Stimulated activated CD8-positive, alpha-beta memory T cell treated with anti-CD3 and anti-CD28 coated beads, Interleukin-12 subunit alpha, Interleukin-12 subunit beta, amount 100 ng/mL, for 1 hour (primary cell): ENCODE measurements at regions not wholly inside any gene's neighbourhood (a gene's known extent, or its start where the extent isn't known, plus 50 kb on each side); places are given as distances from the start of the nearest gene placed in this dataset.
A peak's percentile ranks its signal among the peaks of the same experiment; 100 is the strongest.

ENCODE experiments used
- DNase-seq: peaks from one replicate; pipeline ENCODE4 v3.0.0-alpha.2; 2020; ENCODE audit warnings: low read depth

DNA sequence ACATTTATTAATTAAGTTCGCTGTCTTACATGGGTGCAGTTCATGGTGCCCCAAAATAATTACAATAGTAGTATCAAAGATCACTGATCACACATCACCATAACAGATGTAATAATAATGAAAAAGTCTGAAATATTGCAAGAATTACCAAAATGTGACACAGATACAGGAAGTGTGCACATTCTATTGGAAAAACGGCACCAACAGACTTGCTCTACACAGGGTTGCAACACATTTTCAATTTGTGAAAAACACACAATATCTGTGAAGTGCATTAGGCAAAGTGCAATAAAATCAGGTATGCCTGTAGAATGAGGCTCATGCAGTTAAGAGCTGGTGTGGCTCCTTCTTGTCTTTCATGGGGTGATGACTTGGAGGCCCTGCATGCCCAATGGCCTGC, 265.8 kb downstream of the RPLP1 start:
- DNase-seq = no peak

DNA sequence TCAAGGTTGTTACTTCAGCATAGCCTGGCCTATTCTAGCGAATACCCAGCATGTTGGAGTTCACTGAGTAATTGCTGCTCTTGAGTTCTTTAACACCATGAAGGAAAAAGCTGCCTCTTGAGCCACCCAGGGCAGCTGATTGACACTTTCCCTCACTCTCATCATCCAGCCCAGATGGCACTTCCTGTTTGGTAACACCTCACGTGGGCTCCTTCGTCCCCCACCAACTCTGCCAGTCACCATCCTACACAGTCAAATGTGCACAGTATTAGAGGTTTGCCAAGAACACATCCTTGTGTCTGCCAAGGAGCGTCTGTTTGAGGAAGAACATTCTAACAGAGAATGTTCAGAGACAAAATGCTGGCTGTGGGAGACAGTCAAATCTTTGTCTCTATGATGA, 266.3 kb downstream of the RPLP1 start:
- no peak for DNase-seq

DNA sequence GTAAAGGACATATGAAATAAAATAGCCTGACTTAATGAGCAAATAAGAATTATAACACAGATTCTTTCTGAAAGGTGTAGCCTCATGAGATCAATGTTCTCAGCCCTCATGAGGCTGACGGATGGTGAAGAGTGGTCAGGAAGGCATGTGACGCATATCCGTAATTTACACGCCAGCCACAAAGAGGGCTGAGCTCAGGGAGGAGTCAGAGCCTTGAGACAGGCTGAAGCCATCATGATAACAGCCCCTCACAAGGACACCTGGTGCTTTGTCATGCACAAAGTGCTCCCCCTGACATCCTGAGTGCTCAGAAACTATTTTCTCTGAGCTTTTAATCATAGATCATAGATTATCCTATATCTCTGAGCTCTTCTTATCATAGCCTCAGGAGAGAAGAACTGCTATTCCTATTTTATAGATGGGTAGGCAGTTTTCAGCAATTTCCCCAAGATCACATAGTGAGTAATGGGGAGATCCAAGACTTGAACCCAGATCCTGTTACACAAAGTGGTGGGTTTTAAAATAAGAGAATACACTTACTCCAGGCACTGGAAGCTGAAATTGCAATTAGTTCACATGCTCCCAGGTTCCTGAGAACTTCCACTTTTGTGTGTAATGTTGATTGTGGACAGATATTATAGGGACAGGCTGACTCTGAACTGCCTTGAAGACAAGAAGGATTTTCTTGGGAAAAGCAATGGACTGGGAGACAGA, 267.1 kb downstream of the RPLP1 start:
- peak; percentile 52 for DNase-seq

DNA sequence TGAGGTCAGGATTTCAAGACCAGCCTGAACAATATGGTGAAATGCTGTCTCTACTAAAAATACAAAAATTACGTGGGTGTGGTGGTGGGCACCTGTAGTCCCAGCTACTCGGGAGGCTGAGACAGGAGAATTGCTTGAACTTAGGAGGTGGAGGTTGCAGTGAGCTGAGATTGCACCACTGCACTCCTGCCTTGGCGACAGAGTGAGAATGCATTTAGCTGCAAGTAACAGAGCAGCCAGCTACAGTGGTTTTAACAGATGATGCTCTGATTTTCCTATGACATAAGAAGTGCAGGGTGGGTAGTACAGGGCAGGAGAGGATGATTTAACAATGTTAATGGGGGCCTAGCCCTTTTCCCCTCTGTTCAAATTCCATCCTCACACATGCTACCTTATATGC, 267.9 kb downstream of the RPLP1 start:
- no peak for DNase-seq

DNA sequence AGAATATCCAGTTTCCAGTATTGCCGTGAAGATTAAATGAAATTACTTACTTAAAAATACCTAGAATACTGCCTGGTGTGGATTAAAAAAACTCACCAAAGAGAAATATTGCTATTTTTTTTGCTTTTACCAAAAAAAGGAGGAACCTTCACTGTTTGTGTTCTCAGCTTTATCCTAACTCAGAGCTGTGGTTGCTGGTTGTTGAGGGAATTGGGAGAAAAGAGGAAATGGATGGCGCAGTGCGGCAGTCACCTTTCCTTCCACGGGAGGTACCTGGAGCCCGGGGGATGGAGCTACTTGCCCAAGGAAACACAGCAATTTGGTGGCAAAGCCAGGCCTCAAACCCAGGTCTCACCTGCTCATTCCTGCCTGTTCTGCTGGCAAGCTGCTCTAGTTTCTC, 270.3 kb downstream of the RPLP1 start:
- no peak for DNase-seq

DNA sequence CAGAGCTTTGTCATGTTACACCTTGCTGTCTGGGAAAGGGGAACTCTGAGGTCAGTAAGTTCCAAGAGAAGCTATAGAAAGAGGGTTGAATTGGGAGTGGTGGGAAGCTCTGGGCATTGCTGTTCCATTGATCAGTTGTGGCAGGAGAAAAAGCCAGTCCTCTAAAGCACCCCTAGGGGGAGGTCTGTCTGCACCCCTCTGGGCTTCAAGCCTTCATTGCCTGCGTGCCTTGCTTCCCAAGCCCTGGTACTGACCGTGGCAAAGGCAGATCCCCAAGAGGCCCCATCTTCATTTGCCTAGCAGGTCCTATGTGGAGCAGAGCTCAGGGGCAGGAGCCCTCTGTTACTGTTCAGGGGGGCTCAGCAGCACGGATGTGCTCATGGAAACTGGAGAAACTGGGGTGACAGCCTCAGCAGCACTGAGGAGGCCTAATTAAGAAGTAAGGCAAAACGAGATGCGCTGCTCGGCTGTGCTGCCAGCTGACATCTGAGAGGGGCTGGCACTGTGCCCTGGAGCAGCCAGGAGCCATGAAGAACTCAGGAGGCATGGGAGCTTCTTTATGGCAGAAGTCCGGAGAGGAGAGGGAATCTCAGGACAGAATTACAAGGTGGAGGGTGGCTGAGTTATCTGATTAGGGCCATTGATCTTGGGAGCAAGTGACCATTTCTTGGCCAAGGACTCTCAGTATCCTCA, 270.9 kb downstream of the RPLP1 start:
- DNase-seq = no peak

DNA sequence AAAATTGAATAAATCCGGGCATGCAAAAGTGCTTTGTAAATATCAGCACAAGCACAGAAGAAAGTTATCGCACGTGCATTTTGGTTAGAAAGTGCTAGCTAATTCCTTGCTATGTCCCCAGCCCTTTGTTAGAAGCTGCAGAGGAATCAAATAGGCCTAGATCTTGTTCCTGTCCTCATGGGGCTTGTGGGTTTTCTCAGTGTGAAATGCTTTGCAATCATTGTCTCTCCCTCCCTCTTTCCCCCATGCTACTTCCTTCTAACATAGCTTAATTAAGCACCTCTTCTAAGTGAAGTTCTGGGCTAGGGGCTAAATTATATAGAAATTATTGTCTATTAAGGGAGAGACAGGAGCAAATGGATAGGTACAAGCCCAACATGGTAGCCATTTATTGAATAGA, 271.7 kb downstream of the RPLP1 start:
- no peak for DNase-seq

DNA sequence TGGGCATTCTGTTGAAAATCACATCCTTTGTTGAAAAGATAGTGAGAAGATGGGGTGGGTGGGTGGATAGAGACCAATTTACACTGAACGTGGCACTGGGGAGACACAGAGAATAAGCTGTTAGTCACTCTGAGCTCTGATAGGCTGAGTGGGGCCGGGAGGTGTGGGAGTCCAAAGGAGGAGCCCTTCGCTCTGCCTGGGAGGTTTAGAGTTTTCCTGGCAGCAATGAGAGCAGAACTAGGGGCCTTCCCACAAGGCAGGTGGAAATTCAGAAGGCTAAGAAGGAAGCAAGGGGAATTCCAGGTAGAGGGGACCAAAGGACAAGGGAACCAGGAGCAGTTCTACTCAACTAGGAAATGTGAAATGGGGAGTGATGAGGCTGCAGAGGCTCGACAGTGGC, 272.7 kb downstream of the RPLP1 start:
- DNase-seq = no peak

DNA sequence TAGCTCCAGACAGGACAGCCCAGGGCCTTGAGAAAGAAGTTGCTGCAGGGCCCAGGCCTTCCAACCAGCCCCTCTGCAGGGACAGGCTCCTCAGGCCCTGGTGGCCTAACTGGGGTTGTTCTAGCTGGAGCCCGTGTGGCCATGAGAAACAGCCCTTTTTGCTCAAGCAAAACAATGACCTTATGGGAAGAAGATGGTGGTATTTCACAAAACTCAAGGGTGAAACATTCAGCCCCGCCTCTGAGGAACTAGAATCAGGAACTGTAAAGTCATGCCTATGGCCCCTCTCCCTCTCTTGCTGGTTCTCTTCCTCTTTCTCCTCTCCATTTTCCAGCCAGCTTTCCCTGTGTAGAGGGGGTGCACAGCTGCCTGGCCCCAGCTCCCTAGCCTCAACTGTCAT, 273.3 kb downstream of the RPLP1 start:
- DNase-seq = no peak

DNA sequence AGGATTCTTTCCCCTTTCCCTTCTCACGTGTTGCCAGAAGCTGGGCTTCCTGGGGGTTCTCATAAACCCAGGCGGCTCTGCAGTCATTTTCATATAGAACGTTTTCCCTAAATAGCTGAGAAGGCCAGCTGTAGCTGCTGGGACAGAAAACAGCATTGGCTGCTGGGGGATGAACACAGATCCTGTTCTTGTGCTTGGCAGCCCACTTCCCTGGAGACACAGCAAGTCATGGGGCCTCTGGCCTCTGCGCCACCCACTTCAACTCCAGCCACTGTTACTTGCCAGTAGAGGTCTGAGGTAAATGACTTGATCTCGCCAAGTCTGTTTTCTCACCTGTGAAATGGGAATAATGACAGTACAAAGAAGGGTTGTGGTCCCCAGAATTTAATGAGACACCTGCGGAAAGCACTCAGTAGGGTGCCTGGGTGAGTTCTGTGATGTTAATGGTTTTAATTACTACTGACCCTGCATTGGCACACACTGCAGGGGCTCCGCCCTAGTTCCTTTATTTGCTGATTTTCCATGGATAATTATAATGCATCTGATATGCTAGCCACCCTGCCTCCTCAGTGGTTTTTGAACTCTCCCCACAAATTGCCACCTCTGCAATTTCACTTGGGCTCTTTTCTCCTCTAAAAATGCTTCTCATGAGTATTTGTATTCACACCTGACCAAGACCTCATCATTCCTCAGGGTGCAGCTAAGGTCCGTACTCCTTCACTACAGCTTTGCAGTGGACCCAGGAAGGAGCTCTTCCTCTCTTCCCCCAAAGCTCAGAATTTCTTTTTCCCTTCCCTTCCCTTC, 274.7 kb downstream of the RPLP1 start:
- no peak for DNase-seq

DNA sequence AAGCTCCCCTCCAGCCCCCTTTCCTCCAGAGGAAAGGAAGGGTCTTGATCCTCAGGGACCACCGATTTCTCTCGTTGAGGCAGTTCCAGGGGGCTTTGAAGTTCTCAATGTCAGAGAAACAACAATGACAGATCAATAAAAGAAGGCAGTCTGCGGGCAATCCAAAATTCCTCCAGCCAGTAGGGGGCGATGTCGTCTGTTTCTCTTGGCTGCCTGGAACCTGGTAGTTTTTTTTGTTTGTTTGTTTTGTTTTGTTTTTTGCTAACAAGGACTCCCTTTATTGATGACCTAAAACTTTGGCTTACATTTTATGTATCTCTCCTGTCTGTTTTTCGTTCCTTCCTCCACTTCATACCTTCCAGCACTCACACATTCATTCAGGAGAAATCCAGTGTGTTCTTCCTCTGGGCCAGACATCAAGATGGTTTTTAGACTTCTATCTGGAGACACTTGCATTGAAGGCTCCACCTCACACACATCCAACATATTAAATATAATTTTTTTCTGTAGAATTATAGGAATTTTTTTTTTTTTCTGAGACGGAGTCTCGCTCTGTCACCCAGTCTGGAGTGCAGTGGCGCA, 276.6 kb downstream of the RPLP1 start:
- peak; percentile 71 for DNase-seq

DNA sequence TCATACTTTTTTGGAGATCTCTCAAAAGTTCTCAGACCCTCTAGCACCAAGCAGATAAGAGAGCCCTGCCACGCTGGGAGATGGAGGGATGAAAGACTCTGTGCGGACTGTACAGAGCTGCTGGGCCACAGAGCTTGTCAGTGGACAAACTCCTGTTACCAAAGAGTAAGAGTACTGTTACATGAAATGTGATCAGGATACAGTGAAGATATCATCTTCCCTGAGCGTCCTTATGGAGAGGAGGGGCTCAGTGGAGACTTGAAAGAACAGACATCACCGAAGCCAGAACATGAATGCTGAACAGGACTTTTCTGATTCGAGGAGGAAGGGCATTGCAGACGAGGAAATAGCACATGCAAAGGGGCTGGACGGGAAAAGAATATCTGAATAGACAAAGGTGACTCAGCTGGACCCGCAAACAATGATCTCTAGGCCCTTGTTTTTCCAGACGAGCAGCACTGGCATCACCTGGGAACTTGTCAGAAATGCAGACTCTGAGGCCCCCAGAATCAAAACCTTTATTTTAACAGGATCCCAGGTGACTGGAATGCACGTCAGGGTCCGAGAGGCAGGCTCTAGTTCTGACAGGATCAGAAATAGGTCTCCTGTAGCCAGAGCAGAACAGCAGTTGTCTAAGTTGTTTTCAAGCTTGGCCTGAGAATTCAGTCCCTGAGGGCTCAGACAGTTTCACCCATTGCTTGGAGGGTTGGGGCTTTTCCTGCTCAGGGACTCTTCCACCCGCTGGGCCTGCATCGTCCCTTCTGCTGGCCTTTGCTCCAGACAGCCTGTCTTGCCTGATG, 277.9 kb downstream of the RPLP1 start:
- DNase-seq = no peak

DNA sequence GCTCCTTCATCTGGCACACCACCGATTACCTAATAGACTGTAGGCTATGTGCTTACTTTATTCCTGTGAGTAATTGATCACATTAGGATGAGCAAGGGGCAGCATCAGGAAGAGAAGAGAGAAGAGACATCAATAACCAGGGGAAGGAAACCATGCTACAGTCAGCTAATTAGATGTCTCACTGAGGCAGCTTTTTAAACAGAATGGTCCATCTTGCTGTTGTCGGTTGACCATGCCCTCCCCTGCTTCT, 278.4 kb downstream of the RPLP1 start:
- no peak for DNase-seq

DNA sequence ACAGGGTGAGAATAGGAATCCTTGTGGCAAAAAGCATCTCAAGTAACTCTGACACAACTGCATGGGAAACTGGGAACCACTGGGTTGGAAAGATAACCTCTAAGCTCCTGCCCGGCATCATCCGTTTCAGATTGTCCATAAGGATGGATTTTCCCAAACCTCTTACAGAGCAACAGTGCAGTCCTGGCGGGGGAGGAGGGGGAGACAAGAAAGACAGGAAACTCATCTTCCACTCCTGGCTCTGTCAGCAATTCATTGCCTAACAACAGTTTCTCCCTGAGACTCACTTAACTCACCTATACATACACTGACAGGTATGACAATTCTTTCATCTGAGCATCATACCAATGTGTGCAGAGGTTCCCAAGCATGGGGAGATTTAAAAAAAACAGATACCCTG, 279.0 kb downstream of the RPLP1 start:
- DNase-seq = no peak

DNA sequence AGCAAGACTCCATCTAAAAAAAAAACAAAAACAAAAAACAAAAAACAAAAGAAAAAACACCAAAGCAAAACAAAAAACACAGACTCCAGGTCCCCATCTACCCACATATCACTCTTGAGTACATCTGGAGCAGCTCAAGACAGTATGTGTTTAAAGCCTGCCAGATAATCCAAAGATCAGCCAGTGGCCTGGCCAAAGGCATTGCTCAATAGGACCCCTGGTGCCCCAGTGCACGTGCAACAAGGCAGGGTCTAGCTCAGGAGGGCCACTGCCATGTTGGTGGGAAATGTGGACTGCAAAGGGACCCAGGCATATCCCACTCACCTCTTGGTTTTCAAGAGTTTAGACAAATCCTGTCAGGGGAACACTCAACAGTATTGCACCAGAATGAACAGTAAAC, 279.5 kb downstream of the RPLP1 start:
- DNase-seq = no peak

DNA sequence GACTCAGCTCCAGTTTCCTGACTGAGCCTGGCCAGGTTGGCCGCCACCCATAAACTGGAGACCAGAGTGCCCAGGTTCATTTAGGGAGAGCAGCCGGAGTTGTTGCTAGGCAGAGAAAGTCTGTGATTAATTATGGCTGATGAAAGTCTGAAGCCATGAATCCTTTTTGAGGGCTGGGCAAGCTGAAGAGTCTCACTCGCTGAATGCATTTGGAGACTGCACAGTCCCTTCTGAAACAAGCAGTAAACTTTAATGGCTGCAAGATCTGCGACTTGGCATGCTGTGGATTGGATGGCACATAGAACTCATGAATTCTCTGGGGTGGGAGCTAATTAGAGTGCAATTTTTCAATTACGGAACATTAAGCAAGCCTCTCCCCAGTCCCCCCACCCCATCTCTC, 282.1 kb downstream of the RPLP1 start:
- DNase-seq = no peak

DNA sequence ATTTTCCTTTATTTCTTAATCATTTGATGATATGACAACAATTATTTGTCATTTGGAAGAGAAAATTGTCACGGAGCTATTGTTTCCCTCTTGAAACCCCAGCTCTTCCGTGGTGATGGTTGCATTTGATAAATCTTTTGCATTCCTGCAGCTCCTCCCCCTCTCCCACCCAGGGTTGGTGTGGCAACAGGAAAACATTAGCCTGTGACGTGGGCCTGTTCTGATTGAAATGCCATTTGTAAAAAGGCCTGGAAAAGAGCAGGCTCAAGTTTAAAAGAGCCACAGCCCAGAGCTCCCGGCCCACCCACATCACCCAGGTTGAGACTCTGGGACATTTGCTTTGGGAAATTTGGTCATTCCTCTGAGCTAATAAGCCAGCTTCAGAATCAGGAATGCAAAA, 282.5 kb downstream of the RPLP1 start:
- no peak for DNase-seq

DNA sequence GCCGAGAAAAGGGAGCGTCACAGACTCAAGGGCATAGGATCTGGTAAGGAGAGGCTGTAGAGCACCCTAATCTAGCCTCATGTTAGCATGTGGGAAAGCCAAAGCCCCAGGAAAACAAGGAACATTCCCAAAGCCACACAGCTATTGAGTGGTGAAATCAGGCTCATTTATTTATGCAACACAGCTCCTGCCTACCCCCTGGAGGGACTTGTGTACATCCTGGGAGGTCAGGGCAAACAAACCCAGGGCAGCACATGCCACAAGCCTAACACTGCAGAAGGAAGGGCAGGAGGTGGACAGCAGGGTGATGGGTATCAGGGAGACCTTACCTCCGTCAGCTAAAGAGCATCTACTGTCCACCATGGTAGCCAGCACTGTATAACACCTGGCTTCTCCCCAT, 283.5 kb downstream of the RPLP1 start:
- no peak for DNase-seq

DNA sequence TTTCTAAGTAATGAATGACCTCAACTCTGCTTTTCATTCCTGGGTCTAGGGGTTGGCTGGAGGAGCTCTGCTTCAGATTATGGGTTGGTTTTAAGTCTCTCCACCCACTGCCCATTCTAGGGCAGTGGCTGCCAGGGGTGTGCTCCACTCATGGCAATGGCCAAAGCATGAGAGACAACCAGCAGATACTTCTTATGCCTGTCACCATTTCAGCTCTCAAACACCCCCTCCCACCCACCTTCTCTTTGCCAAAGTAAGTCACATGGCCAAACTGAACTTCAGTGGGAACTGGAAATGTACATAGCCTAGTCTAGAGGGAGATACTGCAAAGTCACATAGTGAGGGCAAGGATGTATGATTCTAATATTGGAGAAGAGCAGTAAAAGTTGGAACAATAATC, 285.3 kb downstream of the RPLP1 start:
- DNase-seq = no peak

DNA sequence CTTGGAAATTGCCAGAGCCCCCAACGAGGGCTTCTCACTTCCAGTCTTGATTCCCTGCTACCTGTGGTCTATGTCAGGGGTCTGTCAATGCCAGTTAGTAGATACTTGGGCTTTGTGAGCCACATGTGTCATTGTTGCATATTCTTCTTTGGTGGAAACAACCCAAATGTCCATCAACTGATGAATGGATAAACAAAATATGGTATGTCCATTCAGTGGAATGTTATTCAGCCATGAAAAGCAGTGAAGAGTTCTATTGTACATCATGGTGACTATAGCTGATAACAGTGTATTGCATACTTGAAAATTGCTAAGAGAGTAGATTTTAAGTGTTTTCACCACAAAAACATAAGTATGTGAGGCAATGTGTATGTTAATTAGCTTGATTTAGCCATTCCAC, 288.1 kb downstream of the RPLP1 start:
- no peak for DNase-seq

DNA sequence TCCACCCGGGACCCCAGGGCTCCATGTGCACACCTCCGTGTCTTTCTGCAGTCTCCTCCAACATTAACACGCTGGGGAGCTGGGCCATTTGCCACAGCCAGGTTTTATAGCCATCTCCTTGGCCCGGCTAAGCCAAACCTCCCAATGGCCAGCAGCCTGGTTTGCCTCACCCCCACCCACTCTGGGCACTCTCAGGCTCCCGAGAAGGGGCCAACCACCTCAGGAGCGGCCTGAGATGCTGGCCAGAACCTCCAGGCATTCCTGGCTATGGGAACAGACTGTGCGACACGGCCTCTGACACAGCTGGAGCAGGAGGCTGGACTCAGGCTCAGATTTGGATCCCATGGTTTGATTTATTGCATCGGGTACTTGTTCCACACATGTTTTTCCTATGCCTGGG, 289.7 kb downstream of the RPLP1 start:
- DNase-seq = no peak

DNA sequence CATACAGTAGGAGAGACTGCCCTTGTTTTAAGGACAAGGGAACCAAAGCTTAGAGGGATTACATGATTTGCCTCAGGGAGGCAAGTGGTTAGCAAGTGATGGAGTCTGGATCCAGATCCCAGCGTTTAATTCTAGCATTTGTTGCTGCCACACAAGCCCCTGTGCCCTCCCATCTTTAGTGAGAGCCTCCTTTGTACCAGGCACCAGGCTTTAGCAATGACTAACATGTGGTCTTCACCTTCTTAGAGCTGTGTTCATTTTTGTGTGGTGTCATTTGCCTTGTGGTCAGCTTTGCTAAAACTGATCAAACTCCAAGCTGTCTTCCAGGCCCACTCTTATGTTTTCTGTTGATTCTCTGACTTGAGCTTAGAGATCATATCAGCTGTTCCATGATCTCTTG, 290.5 kb downstream of the RPLP1 start:
- no peak for DNase-seq
